Fibroblast of lung (primary cell): ENCODE measurements at regions not wholly inside any gene's neighbourhood (a gene's known extent, or its start where the extent isn't known, plus 50 kb on each side); places are given as distances from the start of the nearest gene placed in this dataset.

Source experiments
- CTCF ChIP-seq, 2 donors: IDR thresholded peaks in 1 of 2; conservative IDR thresholded peaks in 1 of 2; 1 replicate in 1 of 2; 2 replicates in 1 of 2; pipeline ENCODE4 v1.5.1; 2011 to 2012; ENCODE audit warnings: low read length in 2 of 2, control low read depth in 1 of 2, inconsistent platforms in 1 of 2, low read depth in 1 of 2, mild to moderate bottlenecking in 1 of 2
- EZH2 ChIP-seq: IDR thresholded peaks from 2 replicates; pipeline ENCODE4 v1.5.1; 2012; ENCODE audit warnings: low read length, control low read depth, mild to moderate bottlenecking; ENCODE audit errors: missing control alignments

GRCh38 chr16:13808102-13808501 lies 111.9 kb upstream of the ERCC4 start:
- TF ChIP-seq CTCF (conservative IDR thresholded peaks at IDR 0.05 in 1 of 2, IDR thresholded peaks at IDR 0.05 in 1 of 2; ENCODE audit: low read depth in 1 of 2, low read length in 2 of 2) (no peak), EZH2 (no peak)
